H9 (cell line): ENCODE measurements at regions not wholly inside any gene's neighbourhood (a gene's known extent, or its start where the extent isn't known, plus 50 kb on each side); places are given as distances from the start of the nearest gene placed in this dataset.

Experiments used
- DNase-seq: peaks from one replicate; pipeline ENCODE4 v3.0.0-alpha.2; 2017
- H2AFZ ChIP-seq: one replicate; pipeline ENCODE4 v1.6.1; 2013; ENCODE audit warnings: mild to moderate bottlenecking, low read length, control low read depth, moderate library complexity
- H2AK5ac ChIP-seq: 2 replicates; pipeline ENCODE4 v1.6.1; 2013; ENCODE audit warnings: low read length, control low read depth, mixed read lengths; ENCODE audit not compliant: insufficient read length
- H2BK120ac ChIP-seq: one replicate; pipeline ENCODE4 v1.6.1; 2013; ENCODE audit warnings: low read depth, mild to moderate bottlenecking, low read length, control low read depth, inconsistent platforms; ENCODE audit not compliant: poor library complexity, severe bottlenecking
- H2BK12ac ChIP-seq: 2 replicates; pipeline ENCODE4 v1.6.1; 2013; ENCODE audit warnings: low read length, control low read depth, mixed read lengths, low read depth; ENCODE audit not compliant: insufficient read length
- H2BK15ac ChIP-seq: 2 replicates; pipeline ENCODE4 v1.6.1; 2013; ENCODE audit warnings: low read depth, low read length, control low read depth
- H2BK20ac ChIP-seq: one replicate; pipeline ENCODE4 v1.6.1; 2013; ENCODE audit warnings: low read depth, mild to moderate bottlenecking, low read length, control low read depth, inconsistent platforms; ENCODE audit not compliant: poor library complexity, severe bottlenecking
- H2BK5ac ChIP-seq: 2 replicates; pipeline ENCODE4 v1.6.1; 2013; ENCODE audit warnings: low read length, control low read depth, mixed read lengths; ENCODE audit not compliant: insufficient read length
- H3K14ac ChIP-seq: 2 replicates; pipeline ENCODE4 v1.6.1; 2013; ENCODE audit warnings: low read length, control low read depth; ENCODE audit not compliant: insufficient read depth
- H3K18ac ChIP-seq: 2 replicates; pipeline ENCODE4 v1.6.1; 2013; ENCODE audit warnings: low read depth, mild to moderate bottlenecking, mixed read lengths, low read length, control low read depth; ENCODE audit not compliant: insufficient read length
- H3K23ac ChIP-seq: 2 replicates; pipeline ENCODE4 v1.6.1; 2013; ENCODE audit warnings: low read length, control low read depth, mixed read lengths, low read depth; ENCODE audit not compliant: insufficient read length
- H3K23me2 ChIP-seq: 2 replicates; pipeline ENCODE4 v1.6.1; 2013; ENCODE audit warnings: low read depth, mild to moderate bottlenecking, mixed read lengths, low read length, control low read depth; ENCODE audit not compliant: insufficient read length, poor library complexity, severe bottlenecking
- H3K27ac ChIP-seq: 2 replicates; pipeline ENCODE4 v1.5.1; 2013; ENCODE audit warnings: low read length, control low read depth, mixed read lengths, low read depth; ENCODE audit not compliant: insufficient read length
- H3K27me3 ChIP-seq: 2 replicates; pipeline ENCODE4 v1.6.1; 2013; ENCODE audit warnings: low read length, control low read depth, inconsistent platforms; ENCODE audit not compliant: insufficient read depth
- H3K4ac ChIP-seq: 2 replicates; pipeline ENCODE4 v1.6.1; 2013; ENCODE audit warnings: low read depth, mild to moderate bottlenecking, control low read depth, inconsistent platforms, low read length, moderate library complexity
- H3K4me1 ChIP-seq: 2 replicates; pipeline ENCODE4 v1.6.1; 2013; ENCODE audit warnings: low read length, control low read depth, inconsistent platforms; ENCODE audit not compliant: insufficient read depth
- H3K4me2 ChIP-seq: 2 replicates; pipeline ENCODE4 v1.6.1; 2013; ENCODE audit warnings: low read length, control low read depth, mixed read lengths; ENCODE audit not compliant: insufficient read length, insufficient read depth
- H3K56ac ChIP-seq: 2 replicates; pipeline ENCODE4 v1.6.1; 2013; ENCODE audit warnings: low read depth, mild to moderate bottlenecking, mixed read lengths, low read length, control low read depth; ENCODE audit not compliant: insufficient read length
- H3K79me1 ChIP-seq: 2 replicates; pipeline ENCODE4 v1.6.1; 2013; ENCODE audit warnings: low read depth, mild to moderate bottlenecking, moderate library complexity, low read length, control low read depth, inconsistent platforms; ENCODE audit not compliant: insufficient read depth, poor library complexity, severe bottlenecking
- H3K79me2 ChIP-seq: 2 replicates; pipeline ENCODE4 v1.6.1; 2013; ENCODE audit warnings: low read length, control low read depth, inconsistent platforms; ENCODE audit not compliant: insufficient read depth
- H3K9ac ChIP-seq: 2 replicates; pipeline ENCODE4 v1.6.1; 2013; ENCODE audit warnings: low read length, control low read depth, mixed read lengths; ENCODE audit not compliant: insufficient read length; ENCODE audit errors: extremely low read depth
- H3K9me3 ChIP-seq: one replicate; pipeline ENCODE4 v1.6.1; 2013; ENCODE audit warnings: low read depth, low read length, inconsistent platforms; ENCODE audit not compliant: control insufficient read depth
- H3T11ph ChIP-seq: one replicate; pipeline ENCODE4 v1.6.1; 2013; ENCODE audit warnings: mild to moderate bottlenecking, low read length, control low read depth, inconsistent platforms
- H4K20me1 ChIP-seq: one replicate; pipeline ENCODE4 v1.6.1; 2013; ENCODE audit not compliant: control insufficient read depth, insufficient read length, insufficient read depth
- H4K5ac ChIP-seq: 2 replicates; pipeline ENCODE4 v1.6.1; 2013; ENCODE audit warnings: low read depth, mild to moderate bottlenecking, mixed read lengths, low read length, control low read depth; ENCODE audit not compliant: insufficient read length
- H4K8ac ChIP-seq: replicated peaks from 2 replicates; pipeline ENCODE4 v1.6.1; 2013; ENCODE audit warnings: low read length, control low read depth, mixed read lengths, low read depth; ENCODE audit not compliant: insufficient read length
- H4K91ac ChIP-seq: 2 replicates; pipeline ENCODE4 v1.6.1; 2013; ENCODE audit warnings: low read depth, mild to moderate bottlenecking, moderate library complexity, mixed read lengths, low read length, control low read depth; ENCODE audit not compliant: insufficient read length
- H3K27ac Mint-ChIP-seq, 3 experiments: 2 replicates in 2 of 3; 3 replicates in 1 of 3; pipeline ENCODE4 v1.8.0; 2020 to 2021; ENCODE audit warnings: mixed read lengths in 3 of 3, mild to moderate bottlenecking in 1 of 3, moderate library complexity in 1 of 3
- H3K27me3 Mint-ChIP-seq: 2 replicates; pipeline ENCODE4 v1.8.0; 2021; ENCODE audit warnings: low read depth, mild to moderate bottlenecking, moderate library complexity, mixed read lengths
- H3K36me3 Mint-ChIP-seq, 3 experiments: 2 replicates in 2 of 3; 3 replicates in 1 of 3; pipeline ENCODE4 v1.8.0; 2020 to 2021; ENCODE audit warnings: low read depth in 3 of 3, mixed read lengths in 3 of 3; ENCODE audit not compliant: insufficient read depth in 1 of 3
- H3K4me1 Mint-ChIP-seq, 2 experiments: 2 replicates each; pipeline ENCODE4 v1.8.0; 2020; ENCODE audit warnings: mixed read lengths in 2 of 2
- H3K4me3 Mint-ChIP-seq, 2 experiments: 2 replicates in 1 of 2; 3 replicates in 1 of 2; pipeline ENCODE4 v1.8.0; 2020 to 2021; ENCODE audit warnings: mild to moderate bottlenecking in 2 of 2, mixed read lengths in 2 of 2, moderate library complexity in 1 of 2
- H3K9me3 Mint-ChIP-seq, 2 experiments: 2 replicates in 1 of 2; 3 replicates in 1 of 2; pipeline ENCODE4 v1.8.0; 2020; ENCODE audit warnings: mild to moderate bottlenecking in 2 of 2, mixed read lengths in 2 of 2, moderate library complexity in 1 of 2
- WGBS: extraction: QIAGEN DNeasy Blood & Tissue Kit; methylation state at CpG from one replicate; pipeline ENCODE4 v1.1.7; 2013; ENCODE audit warnings: missing lambda C conversion rate, low lambda C conversion rate, mixed read lengths; ENCODE audit not compliant: insufficient read length; ENCODE audit errors: extremely low coverage; 5-methylcytosine and 5-hydroxymethylcytosine counted together
- TF ChIP-seq, protein P1 (sequence below): fragments of 200-600 bp; sonication (generic); conservative IDR thresholded peaks from 3 replicates; pipeline ENCODE4 v1.8.0; 2021; ENCODE audit warnings: antibody characterized with exemption, mild to moderate bottlenecking

DNA sequence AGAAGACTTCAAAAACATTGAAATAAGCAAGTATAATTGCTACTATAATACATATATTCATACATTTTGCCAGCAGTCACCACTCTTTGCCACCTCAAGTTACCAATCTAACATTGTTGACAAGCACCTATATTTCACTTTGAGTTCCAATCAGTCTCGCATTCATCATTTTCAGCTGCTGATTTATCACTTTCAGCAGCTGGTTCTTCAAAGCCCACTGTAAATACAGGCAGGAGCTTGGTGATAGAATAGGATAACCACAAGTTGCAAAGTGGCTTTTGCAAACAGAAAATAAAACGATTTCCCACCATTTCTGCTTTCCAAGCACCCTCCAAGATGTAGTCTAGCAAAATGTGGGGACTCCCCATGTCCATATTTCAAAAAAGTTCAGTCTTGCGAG lies 114.2 kb upstream of the ITGA1 start:
- H3K14ac ChIP-seq = no peak overlapping the region

More for the DNA sequence above, 114.2 kb upstream of the ITGA1 start:
- Histone ChIP-seq H3K4ac (no peak overlapping the region), H4K91ac (no peak overlapping the region), H2AK5ac (no peak overlapping the region), H2AFZ (no peak overlapping the region), H3K18ac (no peak overlapping the region), H4K20me1 (no peaks in the 10 kb centered on the region), H2BK15ac (no peak overlapping the region), H2BK12ac (no peak overlapping the region), H2BK5ac (no peak overlapping the region), H3K79me1 (no peaks in the 10 kb centered on the region), H3K4me1 (no peaks in the 10 kb centered on the region), H3K27me3 (no peaks in the 10 kb centered on the region), H3K56ac (no peak overlapping the region), H2BK120ac (no peak overlapping the region), H3K9me3 (no peaks in the 10 kb centered on the region), H3K27ac (no peak overlapping the region), H3K23ac (no peak overlapping the region), H3T11ph (no peak overlapping the region), H3K79me2 (no peaks in the 10 kb centered on the region), H4K8ac (no peak overlapping the region), H4K5ac (no peak overlapping the region), H2BK20ac (no peak overlapping the region), H3K4me2 (no peak overlapping the region), H3K9ac (no peak overlapping the region), H3K23me2 (no peaks in the 10 kb centered on the region)
- H3K27me3 Mint-ChIP-seq = no peaks in the 10 kb centered on the region
- no peaks in the 10 kb centered on the region for H3K36me3 Mint-ChIP-seq
- H3K9me3 Mint-ChIP-seq = no peaks in the 10 kb centered on the region
- no peak overlapping the region for H3K27ac Mint-ChIP-seq
- no peak for DNase-seq
- TF ChIP-seq, protein P1, sequence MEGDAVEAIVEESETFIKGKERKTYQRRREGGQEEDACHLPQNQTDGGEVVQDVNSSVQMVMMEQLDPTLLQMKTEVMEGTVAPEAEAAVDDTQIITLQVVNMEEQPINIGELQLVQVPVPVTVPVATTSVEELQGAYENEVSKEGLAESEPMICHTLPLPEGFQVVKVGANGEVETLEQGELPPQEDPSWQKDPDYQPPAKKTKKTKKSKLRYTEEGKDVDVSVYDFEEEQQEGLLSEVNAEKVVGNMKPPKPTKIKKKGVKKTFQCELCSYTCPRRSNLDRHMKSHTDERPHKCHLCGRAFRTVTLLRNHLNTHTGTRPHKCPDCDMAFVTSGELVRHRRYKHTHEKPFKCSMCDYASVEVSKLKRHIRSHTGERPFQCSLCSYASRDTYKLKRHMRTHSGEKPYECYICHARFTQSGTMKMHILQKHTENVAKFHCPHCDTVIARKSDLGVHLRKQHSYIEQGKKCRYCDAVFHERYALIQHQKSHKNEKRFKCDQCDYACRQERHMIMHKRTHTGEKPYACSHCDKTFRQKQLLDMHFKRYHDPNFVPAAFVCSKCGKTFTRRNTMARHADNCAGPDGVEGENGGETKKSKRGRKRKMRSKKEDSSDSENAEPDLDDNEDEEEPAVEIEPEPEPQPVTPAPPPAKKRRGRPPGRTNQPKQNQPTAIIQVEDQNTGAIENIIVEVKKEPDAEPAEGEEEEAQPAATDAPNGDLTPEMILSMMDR = no peak
- no peak overlapping the region for H3K4me3 Mint-ChIP-seq
- peaks cover 4% of the 10 kb centered on the region in 2 experiments; a peak in 3 of 4 replicates for H3K4me1 Mint-ChIP-seq
- no CpG with 5 or more reads among the region's 3 CpGs for WGBS
